Neural cell (in vitro differentiated cells): ENCODE measurements at regions not wholly inside any gene's neighbourhood (a gene's known extent, or its start where the extent isn't known, plus 50 kb on each side); places are given as distances from the start of the nearest gene placed in this dataset.

Experiments
- H2AFZ ChIP-seq: fragments of 200-600, 300-800 bp; sonication (generic), shearing (Covaris generic); 2 replicates; pipeline ENCODE4 v1.6.0; 2014; ENCODE audit warnings: low read depth, mild to moderate bottlenecking, antibody characterized with exemption, low read length, moderate library complexity
- H3F3A ChIP-seq: fragments of 200-600 bp; shearing (Covaris generic); 2 replicates; pipeline ENCODE4 v1.6.1; 2016; ENCODE audit warnings: mild to moderate bottlenecking, moderate library complexity, mixed read lengths, antibody characterized with exemption, low read length; ENCODE audit not compliant: insufficient read depth, poor library complexity, severe bottlenecking
- H3K27ac ChIP-seq: fragments of 200-600, 300-800 bp; sonication (generic), shearing (Covaris generic); 2 replicates; pipeline ENCODE4 v1.5.1; 2014; ENCODE audit warnings: mild to moderate bottlenecking, low read length, moderate library complexity
- H3K27me3 ChIP-seq: fragments of 300-800, 200-600 bp; sonication (generic), shearing (Covaris generic); 2 replicates; pipeline ENCODE4 v1.6.0; 2014; ENCODE audit warnings: mild to moderate bottlenecking, low read depth, low read length, moderate library complexity; ENCODE audit not compliant: insufficient read depth
- H3K36me3 ChIP-seq: fragments of 300-800, 200-600 bp; sonication (generic), shearing (Covaris generic); 2 replicates; pipeline ENCODE4 v1.5.1; 2014; ENCODE audit warnings: mild to moderate bottlenecking, antibody characterized with exemption, low read length, moderate library complexity; ENCODE audit not compliant: insufficient read depth
- H3K4me2 ChIP-seq: fragments of 300-800, 200-600 bp; sonication (generic), shearing (Covaris generic); 2 replicates; pipeline ENCODE4 v1.6.0; 2014; ENCODE audit warnings: mild to moderate bottlenecking, low read length
- H3K4me3 ChIP-seq: fragments of 300-800, 200-600 bp; sonication (generic), shearing (Covaris generic); 2 replicates; pipeline ENCODE4 v1.5.1; 2014; ENCODE audit warnings: mild to moderate bottlenecking, low read length, moderate library complexity
- H3K79me2 ChIP-seq: fragments of 200-600 bp; shearing (Covaris generic); replicated peaks from 2 replicates; pipeline ENCODE4 v1.6.0; 2014; ENCODE audit warnings: mild to moderate bottlenecking, low read length, moderate library complexity; ENCODE audit not compliant: insufficient read depth
- H3K9ac ChIP-seq: fragments of 300-800, 200-600 bp; sonication (generic), shearing (Covaris generic); 2 replicates; pipeline ENCODE4 v1.6.1; 2016; ENCODE audit warnings: mild to moderate bottlenecking, low read length, mixed read lengths
- H3K9me2 ChIP-seq: fragments of 200-600 bp; shearing (Covaris generic); 2 replicates; pipeline ENCODE4 v1.6.1; 2016; ENCODE audit warnings: mild to moderate bottlenecking, low read length, mixed read lengths; ENCODE audit not compliant: insufficient read depth
- H3K9me3 ChIP-seq: fragments of 200-600, 300-800 bp; sonication (generic), shearing (Covaris generic); 2 replicates; pipeline ENCODE4 v1.6.1; 2016; ENCODE audit warnings: mild to moderate bottlenecking, mixed run types, low read length, moderate library complexity, mixed read lengths
- H4K20me1 ChIP-seq: fragments of 200-600 bp; shearing (Covaris generic); 2 replicates; pipeline ENCODE4 v1.6.1; 2016; ENCODE audit warnings: mild to moderate bottlenecking, mixed run types; ENCODE audit not compliant: insufficient read depth
- CTCF ChIP-seq: fragments of 450-650 bp; IDR thresholded peaks from 2 replicates; pipeline ENCODE4 v1.5.1; 2014; ENCODE audit warnings: antibody characterized with exemption, mild to moderate bottlenecking, moderate library complexity; ENCODE audit not compliant: poor library complexity, severe bottlenecking
- EP300 ChIP-seq: fragments of 450-650 bp; conservative IDR thresholded peaks from 2 replicates; pipeline ENCODE4 v1.6.1; 2014; ENCODE audit warnings: antibody characterized with exemption, mild to moderate bottlenecking, moderate library complexity; ENCODE audit not compliant: poor library complexity, severe bottlenecking
- EZH2 ChIP-seq: fragments of 200-600, 300-800 bp; shearing (Covaris generic), sonication (generic); IDR thresholded peaks from 2 replicates; pipeline ENCODE4 v1.6.1; 2014; ENCODE audit warnings: antibody characterized with exemption, low read length, borderline replicate concordance, mild to moderate bottlenecking; ENCODE audit not compliant: insufficient read depth, poor library complexity, severe bottlenecking
- MXI1 ChIP-seq: fragments of 450-650 bp; conservative IDR thresholded peaks from 2 replicates; pipeline ENCODE4 v1.6.1; 2014; ENCODE audit warnings: antibody characterized with exemption, mild to moderate bottlenecking; ENCODE audit not compliant: poor library complexity, severe bottlenecking
- POLR2AphosphoS5 ChIP-seq: IDR thresholded peaks from 2 replicates; pipeline ENCODE4 v1.6.1; 2012
- RAD21 ChIP-seq: fragments of 450-650 bp; conservative IDR thresholded peaks from 2 replicates; pipeline ENCODE4 v1.6.1; 2014; ENCODE audit warnings: antibody characterized with exemption, mild to moderate bottlenecking, moderate library complexity
- REST ChIP-seq: IDR thresholded peaks from 2 replicates; pipeline ENCODE4 v1.6.1; 2012; ENCODE audit warnings: borderline replicate concordance
- SMC3 ChIP-seq: fragments of 450-650 bp; conservative IDR thresholded peaks from 2 replicates; pipeline ENCODE4 v1.6.1; 2014; ENCODE audit warnings: antibody characterized with exemption, mild to moderate bottlenecking, moderate library complexity; ENCODE audit not compliant: poor library complexity
- TAF1 ChIP-seq: IDR thresholded peaks from 2 replicates; pipeline ENCODE4 v1.6.1; 2012; ENCODE audit warnings: low read depth

GRCh38 chr3:76509179-76509830, 530.6 kb upstream of the ROBO2 start:
- H3K9ac ChIP-seq, result no peak overlapping the region
- no peaks in the 10 kb centered on the region for H3F3A ChIP-seq
- no peaks in the 10 kb centered on the region for H3K27me3 ChIP-seq
- no peaks in the 10 kb centered on the region for H3K79me2 ChIP-seq
- no peaks in the 10 kb centered on the region for H3K9me3 ChIP-seq
- H3K36me3 ChIP-seq, result no peaks in the 10 kb centered on the region
- no peak overlapping the region for H3K4me3 ChIP-seq
- H2AFZ ChIP-seq, result no peak overlapping the region
- H3K9me2 ChIP-seq, result no peaks in the 10 kb centered on the region
- TF ChIP-seq EZH2 (no peak), SMC3 (no peak), CTCF (no peak)
- no peak overlapping the region for H3K27ac ChIP-seq
- no peak overlapping the region for H3K4me2 ChIP-seq
- H4K20me1 ChIP-seq, result no peaks in the 10 kb centered on the region

GRCh38 chr3:76514836-76515235, 525.1 kb upstream of the ROBO2 start:
- Histone ChIP-seq H4K20me1 (no peaks in the 10 kb centered on the region), H3K4me2 (no peak overlapping the region), H3K79me2 (no peaks in the 10 kb centered on the region), H3K4me3 (no peak overlapping the region), H3K9me3 (no peaks in the 10 kb centered on the region), H3K27me3 (no peaks in the 10 kb centered on the region), H3K36me3 (no peaks in the 10 kb centered on the region), H3K27ac (no peak overlapping the region), H3K9ac (no peak overlapping the region), H2AFZ (no peak overlapping the region), H3K9me2 (no peaks in the 10 kb centered on the region), H3F3A (no peaks in the 10 kb centered on the region)
- TF ChIP-seq EP300 (no peak), POLR2AphosphoS5 (no peak), MXI1 (no peak), RAD21 (no peak), SMC3 (no peak), TAF1 (no peak), REST (no peak)

GRCh38 chr3:76523337-76523736, 516.6 kb upstream of the ROBO2 start:
- no peaks in the 10 kb centered on the region for H4K20me1 ChIP-seq
- H3K9me2 ChIP-seq, result no peaks in the 10 kb centered on the region
- H3K9ac ChIP-seq, result no peak overlapping the region
- H3K4me3 ChIP-seq, result no peak overlapping the region
- H3F3A ChIP-seq, result no peaks in the 10 kb centered on the region
- H3K79me2 ChIP-seq, result no peaks in the 10 kb centered on the region
- no peak overlapping the region for H3K4me2 ChIP-seq
- TF ChIP-seq MXI1 (no peak), TAF1 (no peak)
- H3K36me3 ChIP-seq, result no peaks in the 10 kb centered on the region
- no peaks in the 10 kb centered on the region for H3K9me3 ChIP-seq
- no peak overlapping the region for H3K27ac ChIP-seq
- H2AFZ ChIP-seq, result no peak overlapping the region
- H3K27me3 ChIP-seq, result no peaks in the 10 kb centered on the region
